ENCODE measurements at regions not wholly inside any gene's neighbourhood (a gene's known extent, or its start where the extent isn't known, plus 50 kb on each side); places are given as distances from the start of the nearest gene placed in this dataset.

- no peak for DNase-seq
These were observed 273.3 kb downstream of the FZD1 start for GRCh38 chr7:91537260-91538152.

DNA sequence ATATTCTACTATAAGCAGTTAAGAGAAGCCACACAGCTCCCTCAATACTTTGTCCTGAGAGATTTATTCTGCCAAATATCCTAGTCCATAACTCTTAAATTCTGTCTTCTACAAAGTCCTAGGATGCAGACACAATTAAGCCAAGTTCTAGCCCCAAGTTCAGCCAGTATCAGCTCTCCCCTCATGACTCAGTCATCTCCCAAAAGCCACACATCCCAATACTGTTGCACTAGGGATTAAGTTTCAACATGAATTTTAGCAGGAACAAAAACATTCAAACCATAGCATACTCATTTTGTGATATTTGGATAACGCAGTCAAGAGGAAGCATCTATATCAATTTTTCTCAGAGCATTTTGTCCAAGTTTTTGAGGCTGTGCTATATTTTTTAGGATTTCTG lies 277.4 kb downstream of the FZD1 start:
- DNase-seq = no peak

GRCh38 chr7:91543646-91544045 lies 279.4 kb downstream of the FZD1 start:
- DNase-seq = no peak

DNA sequence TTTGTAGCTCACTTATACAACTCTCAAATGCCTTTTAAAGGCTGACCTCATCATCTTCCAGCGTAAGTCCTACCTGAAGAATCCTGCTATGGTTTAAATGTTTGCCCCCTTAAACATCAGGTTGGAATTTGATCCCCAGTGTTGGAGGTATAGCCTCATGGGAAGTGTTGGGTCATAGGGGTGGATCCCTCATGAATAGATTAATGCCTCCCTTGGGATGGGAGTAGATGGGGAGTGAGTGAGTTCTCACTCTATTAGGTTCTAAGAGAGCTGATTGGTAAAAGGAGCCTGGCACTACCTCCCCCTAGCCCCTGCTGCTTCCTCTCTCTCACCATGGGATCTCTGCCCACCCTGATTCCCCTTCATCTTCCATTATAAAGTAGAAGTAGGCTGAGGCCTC lies 285.6 kb downstream of the FZD1 start:
- no peak for DNase-seq

DNA sequence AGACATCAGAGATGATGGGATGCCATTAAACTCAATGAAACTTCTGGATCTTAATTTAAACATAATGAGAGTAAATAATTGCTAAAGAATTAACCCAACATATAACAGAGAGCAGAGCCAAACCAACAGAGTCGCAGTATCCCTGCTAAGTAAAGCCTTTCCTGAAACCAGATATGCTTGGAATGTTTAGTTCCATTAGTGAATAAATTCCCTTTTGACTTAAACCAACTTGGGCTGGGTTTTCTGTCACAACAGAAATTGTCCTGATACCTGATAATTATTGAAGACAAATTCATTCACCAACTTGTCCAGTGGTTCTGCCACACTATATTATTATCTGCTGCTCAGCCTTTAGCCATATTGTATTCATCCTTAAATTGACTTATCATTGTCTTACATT lies 286.7 kb downstream of the FZD1 start:
- DNase-seq = no peak

DNA sequence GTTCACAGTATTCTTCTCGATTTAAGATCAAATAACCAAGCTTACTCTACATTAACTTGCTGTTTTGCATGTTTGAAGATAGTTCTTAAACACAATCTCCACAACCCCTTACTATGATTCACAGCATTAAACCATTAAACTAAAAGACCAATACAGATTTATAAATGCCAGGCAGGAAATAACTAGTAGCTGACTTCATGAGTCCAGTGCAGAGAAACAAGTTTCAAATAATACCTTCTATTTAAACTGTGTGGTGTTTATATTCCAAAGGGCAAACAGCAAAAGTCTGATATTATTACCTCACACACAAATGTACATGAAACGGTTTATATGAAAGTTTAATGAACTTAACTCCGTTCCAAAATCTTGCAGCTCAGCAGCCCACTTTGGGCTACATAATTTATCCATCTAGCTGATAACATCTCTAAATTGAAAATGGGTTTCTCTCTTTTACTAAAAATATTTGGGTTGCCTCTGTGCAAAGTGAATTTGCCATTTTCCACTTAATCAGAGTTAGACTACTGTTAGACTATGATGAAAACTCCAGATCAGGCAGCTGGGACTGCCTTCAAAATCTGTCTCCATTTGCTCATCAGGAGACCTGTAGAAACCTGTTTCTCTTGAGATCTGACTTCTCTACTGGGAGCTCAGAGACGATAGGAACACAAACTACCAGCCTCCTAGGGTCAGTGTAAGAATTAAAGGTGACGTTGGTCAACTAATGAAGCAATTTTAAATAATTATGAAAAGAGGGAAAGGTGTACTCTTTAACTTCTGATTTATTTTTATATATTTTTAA lies 287.3 kb downstream of the FZD1 start:
- DNase-seq = no peak

- no peak for DNase-seq
These were observed 289.2 kb downstream of the FZD1 start for GRCh38 chr7:91553410-91553895.

- DNase-seq = no peak
These were observed 290.6 kb downstream of the FZD1 start for GRCh38 chr7:91554883-91555282.

GRCh38 chr7:91556239-91556638 lies 292.0 kb downstream of the FZD1 start:
- no peak for DNase-seq

DNA sequence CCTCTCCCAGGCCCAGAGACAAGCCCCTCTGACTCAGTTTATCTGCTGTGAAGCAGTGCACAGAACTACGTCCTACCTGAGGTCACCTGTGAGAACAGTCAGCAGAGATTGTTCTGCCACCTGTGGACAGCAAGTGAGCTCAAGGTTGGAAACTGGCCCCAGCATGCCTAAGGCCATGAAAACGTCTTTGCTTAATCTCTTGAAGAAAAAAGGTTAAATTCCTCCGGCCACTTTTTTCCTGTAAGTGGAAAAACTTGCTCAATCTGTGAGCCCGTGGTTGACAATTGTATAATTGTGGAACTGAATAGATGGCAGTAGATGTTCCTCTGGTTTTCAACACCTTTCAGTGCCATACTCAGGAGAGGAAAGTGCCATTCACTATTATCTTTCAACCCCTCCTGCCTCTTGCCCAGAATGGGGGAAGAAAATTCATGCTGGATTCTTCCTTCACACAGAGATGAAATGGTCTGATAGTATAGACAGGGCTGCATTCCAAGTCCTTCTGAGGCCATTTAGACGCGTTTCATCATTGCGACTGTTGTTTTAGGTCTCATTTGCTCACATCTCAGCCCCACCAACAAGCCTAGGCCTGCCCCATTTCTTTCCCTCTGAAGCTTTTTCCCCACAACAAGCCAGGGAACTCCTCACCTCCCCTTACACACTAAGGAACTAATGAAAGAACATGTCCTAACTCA lies 292.9 kb downstream of the FZD1 start:
- DNase-seq = no peak

DNA sequence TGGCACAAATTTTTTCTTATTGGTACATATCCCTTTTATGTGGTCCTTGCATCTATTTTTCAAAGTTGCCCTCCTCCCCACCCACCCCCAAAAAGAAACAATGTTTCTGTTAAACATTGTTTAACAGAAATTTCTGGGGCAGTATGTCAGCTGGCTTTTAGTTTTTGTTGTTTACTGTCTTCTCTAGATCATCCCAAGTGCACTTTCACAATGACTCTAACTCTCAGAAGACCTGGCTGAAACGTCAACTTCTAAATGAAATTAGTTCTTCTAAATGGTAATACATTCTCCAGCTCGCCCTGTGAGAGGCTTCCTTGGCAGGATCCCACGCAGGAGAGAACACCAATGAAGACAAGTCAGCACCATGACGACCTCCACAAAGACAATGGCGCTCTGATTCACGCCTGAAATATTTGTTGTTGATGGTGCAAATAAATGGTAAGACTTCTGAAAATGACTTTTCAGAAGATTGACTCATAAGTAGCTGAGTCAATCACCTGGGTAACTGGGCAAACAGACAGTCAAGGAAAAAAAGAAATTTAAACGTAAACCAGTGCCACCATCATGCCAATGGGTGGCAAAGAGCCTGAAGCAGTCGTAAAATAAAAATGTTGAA lies 293.7 kb downstream of the FZD1 start:
- DNase-seq = no peak

DNA sequence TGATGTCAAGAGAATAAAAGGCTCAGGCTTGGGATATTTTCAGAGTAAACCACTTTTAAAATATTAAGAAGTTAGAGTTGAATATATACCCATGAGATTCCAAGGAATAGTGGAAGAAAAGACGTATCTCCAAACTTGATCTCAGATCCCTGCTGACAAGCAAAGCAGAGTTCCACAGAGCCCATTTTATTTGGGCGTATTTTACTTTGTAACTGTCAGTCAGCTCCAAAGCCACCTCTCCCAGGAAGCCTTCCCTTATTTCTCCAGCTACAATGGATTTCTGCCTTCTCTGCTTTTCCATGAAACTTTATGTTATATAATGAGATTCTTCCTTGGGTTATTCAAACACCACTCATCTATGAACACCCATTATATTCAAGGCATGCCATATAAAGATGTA lies 295.7 kb downstream of the FZD1 start:
- DNase-seq = no peak

GRCh38 chr7:91564101-91564500 lies 299.9 kb downstream of the FZD1 start:
- DNase-seq = no peak

DNA sequence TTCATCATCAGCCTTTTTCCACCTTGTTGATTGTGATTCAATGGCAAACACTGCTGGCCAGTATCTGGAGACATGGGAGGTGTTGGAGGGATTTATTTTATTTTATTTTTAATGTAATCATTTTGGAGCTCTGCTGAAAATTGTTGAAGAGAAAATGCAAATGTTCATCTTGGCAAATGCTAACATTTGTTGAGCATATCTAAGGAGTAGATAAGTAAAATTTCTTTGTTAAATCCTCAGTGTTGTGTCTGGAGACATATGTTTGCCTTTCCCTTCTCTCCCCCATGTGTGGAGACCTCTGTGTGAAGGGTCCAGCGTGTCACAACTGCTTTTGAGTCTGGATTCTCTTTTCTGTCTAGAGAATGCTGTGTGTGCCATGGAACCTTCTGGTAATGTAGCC lies 300.3 kb downstream of the FZD1 start:
- DNase-seq = no peak

DNA sequence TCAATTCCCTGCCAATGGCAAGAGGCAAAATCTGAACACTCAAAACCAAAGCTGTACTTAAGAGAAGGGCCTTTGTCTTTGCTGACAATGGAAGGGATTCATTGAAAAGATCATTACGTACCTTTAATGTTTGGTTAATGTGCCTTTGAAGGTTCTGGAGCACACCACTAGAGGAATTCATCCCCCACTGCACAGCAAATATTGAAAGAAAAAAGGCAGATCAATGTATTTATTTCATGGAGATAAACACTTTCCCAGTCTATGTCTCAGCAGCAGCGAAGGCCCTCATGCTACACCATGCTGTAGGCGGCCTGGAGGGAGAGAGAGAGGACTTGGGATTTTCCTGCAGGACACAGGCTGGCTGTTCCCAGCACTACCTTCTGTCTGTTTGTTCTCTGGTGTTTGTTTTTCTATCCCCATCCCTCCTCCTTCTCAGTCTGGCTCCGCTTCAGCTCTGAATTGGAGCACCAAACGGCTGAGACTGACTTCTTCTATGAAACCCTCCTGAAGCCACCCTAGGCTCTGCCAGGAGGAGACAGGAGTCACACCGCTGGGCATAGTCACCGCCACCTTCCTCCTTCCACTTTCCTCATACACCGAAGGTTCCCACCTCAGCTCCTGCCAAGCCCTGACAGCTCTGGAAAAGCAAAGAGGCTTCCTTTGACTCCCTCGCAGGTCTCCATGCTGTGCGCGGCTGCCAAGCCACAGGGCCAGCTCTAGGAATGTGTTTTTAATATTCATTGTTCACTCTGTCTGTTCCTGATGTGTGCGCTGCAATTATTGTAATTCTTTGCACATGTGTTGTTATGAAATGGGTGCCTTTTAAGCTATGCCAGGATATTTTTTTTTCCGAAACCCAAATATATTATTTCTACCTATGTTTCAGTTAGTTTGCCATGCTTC lies 301.5 kb downstream of the FZD1 start:
- DNase-seq = no peak

DNA sequence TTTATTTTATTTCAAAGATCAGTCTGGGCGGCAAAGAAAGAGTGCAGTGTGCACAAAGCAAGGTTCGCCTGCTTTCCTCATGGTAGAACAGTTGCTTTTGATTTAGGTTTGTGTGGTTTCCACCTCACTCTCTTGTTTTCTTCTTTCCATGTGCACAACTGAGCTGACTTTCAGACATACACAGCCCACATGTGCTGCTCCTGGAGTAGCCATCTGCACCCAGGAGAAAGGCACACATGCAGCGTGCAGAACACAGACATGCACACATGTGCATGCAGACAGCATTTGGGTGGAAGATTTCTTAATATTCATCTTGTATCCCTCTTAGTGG lies 302.1 kb downstream of the FZD1 start:
- no peak for DNase-seq

DNA sequence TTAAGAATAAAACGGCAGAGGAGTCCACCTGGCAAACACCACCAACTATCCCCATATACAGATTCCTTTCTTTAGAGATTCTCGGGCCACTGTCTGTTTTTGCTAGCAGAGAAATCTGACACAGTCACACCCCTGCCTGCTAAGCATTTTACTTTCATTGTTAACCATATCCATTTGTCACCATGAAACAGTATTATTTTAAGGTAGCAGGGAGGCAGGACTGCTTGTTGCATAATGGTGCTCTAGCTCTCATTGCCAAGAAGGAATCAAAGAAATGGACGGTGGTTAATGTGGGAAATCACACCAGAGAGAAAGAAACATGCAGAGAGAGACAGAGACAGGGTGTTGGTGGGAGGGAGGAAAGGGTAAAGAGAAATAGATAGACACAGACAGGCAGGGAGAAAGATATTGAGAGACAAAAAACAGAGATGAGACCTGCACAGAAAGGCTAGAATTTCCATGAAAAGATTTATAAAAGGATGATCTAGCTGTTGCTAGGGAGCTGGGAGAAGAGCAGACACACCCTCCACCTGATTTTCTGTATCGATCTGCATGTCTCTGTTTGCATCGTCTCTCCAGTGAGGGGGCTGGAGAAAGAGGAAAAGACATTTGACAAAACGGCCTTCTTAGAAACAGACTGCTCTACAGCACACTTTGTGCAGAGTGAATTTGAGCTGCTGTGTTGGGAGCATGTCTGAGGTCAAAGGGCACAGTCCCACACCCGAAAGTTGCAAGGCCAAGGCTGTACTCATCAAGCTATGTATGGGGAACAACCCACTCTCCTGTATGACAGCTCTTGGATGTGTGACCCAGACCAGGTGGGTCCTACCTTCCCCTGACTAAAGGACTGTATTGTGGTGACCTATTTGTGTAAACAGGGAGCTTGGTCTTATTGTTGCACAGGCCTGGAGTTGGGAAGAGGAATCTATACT lies 303.1 kb downstream of the FZD1 start:
- DNase-seq = no peak

DNA sequence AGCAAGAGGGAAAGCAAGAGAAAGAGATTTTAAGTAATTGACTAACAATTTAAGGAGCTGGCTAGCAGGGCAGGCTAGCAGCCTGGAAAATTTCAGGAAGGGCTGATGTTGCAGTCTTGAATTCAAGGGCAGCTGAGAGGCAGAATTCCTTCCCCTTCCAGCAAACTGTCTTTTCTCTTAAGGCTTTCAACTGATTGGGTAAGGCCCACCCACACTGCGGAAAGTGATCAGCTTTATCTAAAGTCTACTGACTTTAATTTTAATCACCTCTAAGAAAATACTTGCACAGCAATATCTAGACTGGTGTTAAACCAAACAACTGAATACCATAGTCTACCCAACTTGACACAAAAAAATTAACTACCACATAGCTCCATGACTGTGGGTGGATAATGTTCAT lies 303.9 kb downstream of the FZD1 start:
- DNase-seq = no peak

- DNase-seq = no peak
These were observed 305.7 kb downstream of the FZD1 start for GRCh38 chr7:91569728-91570457.

DNA sequence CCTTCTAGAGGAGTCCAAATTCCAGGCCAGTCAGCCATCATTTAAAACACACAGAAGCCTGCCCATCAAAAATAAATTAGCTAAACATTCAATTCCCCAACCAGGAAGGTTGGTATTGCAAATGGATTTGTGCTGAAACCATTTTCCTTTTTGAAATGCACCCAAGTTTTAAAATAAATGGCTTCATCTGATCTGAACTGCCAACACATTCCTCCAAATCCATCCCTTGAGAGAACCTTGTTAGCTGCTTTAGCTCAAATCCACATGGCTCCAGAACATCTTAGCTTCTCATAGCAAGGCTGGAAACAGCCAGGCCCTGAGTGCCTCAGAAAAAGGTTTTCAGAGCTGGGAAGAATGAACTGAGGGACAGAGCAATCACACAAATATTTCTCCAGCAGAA lies 306.3 kb downstream of the FZD1 start:
- no peak for DNase-seq

All from NCI-H2171 (cell line).